A673 (cell line): ENCODE measurements at regions not wholly inside any gene's neighbourhood (a gene's known extent, or its start where the extent isn't known, plus 50 kb on each side); places are given as distances from the start of the nearest gene placed in this dataset.
A peak's percentile ranks its signal among the peaks of the same experiment; 100 is the strongest.

Experiments
- BruUV-seq: library from RNA; stranded (reverse); fragments of 400-500 nt; replicated peaks from 2 replicates; lab custom pipeline; 2021; lab: Mats Ljungman, UMichigan
- CTCF ChIA-PET: fragments of 300-600 bp; sonication (Branson Sonifier 250); formaldehyde crosslinking; loops from one replicate; lab custom pipeline; 2022; ENCODE audit warnings: antibody characterized with exemption; lab: Charles Lee
- POLR2A ChIA-PET: fragments of 300-600 bp; sonication (Branson Sonifier 250); formaldehyde crosslinking; loops from one replicate; lab custom pipeline; 2022; ENCODE audit warnings: antibody characterized with exemption; ENCODE audit not compliant: low non-redundant PET; lab: Charles Lee
- DNase-seq: peaks from one replicate; pipeline ENCODE4 v3.0.0-alpha.2; 2015; ENCODE audit warnings: low spot score
- H3K27ac ChIP-seq: fragments of 200-600 bp; sonication (generic); 2 replicates; pipeline ENCODE4 v1.5.1; 2016; ENCODE audit warnings: mixed run types, low read depth, mild to moderate bottlenecking, mixed read lengths, antibody characterized with exemption, low read length; ENCODE audit not compliant: poor library complexity, severe bottlenecking
- H3K27me3 ChIP-seq: fragments of 200-600 bp; sonication (generic); replicated peaks from 2 replicates; pipeline ENCODE4 v1.6.1; 2017; ENCODE audit warnings: mixed run types, low read depth, mild to moderate bottlenecking, mixed read lengths, antibody characterized with exemption, low read length; ENCODE audit not compliant: insufficient read depth, poor library complexity
- H3K36me3 ChIP-seq: fragments of 200-600 bp; sonication (generic); 2 replicates; pipeline ENCODE4 v1.6.1; 2016; ENCODE audit warnings: mixed run types, mild to moderate bottlenecking, mixed read lengths, antibody characterized with exemption, low read length; ENCODE audit not compliant: insufficient read depth, poor library complexity, severe bottlenecking
- H3K4me1 ChIP-seq: fragments of 200-600 bp; sonication (generic); 2 replicates; pipeline ENCODE4 v1.6.1; 2017; ENCODE audit warnings: mixed run types, mild to moderate bottlenecking, mixed read lengths, antibody characterized with exemption, low read length; ENCODE audit not compliant: insufficient read depth, poor library complexity, severe bottlenecking
- H3K4me3 ChIP-seq: fragments of 200-600 bp; sonication (generic); 2 replicates; pipeline ENCODE4 v1.5.1; 2016; ENCODE audit warnings: low read depth, mixed run types, mild to moderate bottlenecking, mixed read lengths, low read length; ENCODE audit not compliant: poor library complexity, severe bottlenecking
- H3K9me3 ChIP-seq: fragments of 200-600 bp; sonication (generic); 2 replicates; pipeline ENCODE4 v1.6.1; 2016; ENCODE audit warnings: mixed run types, low read depth, mild to moderate bottlenecking, mixed read lengths, antibody characterized with exemption, low read length; ENCODE audit not compliant: poor library complexity, severe bottlenecking
- EZH2 ChIP-seq: fragments of 200-600 bp; sonication (generic); IDR thresholded peaks from 2 replicates; pipeline ENCODE4 v1.6.1; 2017; ENCODE audit warnings: borderline replicate concordance, low read depth, mild to moderate bottlenecking, mixed read lengths, antibody characterized with exemption, low read length; ENCODE audit not compliant: poor library complexity, severe bottlenecking
- intact Hi-C: fragments of 100-400 bp; cut with micrococcal nuclease; formaldehyde crosslinking; loops from one replicate; pipeline ENCODE4 v1.10.0; 2022; ENCODE audit not compliant: unreplicated experiment
- TF ChIP-seq, protein P1 (sequence below): fragments of 300-800, 200-600 bp; sonication (generic); conservative IDR thresholded peaks from 2 replicates; pipeline ENCODE4 v1.5.1; 2017; ENCODE audit warnings: low read depth, mild to moderate bottlenecking, antibody characterized with exemption, low read length, moderate library complexity, mixed read lengths

DNA sequence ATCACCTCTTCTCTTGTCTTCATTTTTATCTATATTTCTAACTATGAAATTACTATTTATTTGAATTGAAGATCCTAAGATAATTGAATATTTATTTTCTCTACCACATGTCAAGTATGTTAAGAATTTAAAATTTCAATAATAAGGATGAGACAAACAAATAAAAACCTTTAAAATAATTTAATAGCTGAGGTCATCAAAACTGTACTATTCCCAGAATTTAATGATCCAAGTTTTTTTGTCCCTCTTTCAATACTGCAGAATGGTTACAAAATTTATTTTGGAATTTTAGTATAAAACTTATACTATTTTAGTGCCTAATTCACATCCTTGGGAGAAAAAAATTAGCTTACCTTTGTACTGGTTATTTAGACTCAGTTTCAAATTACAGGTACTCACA, 774.9 kb downstream of the ROBO2 start:
- intact Hi-C loops = no loop called here
- no peak for TF ChIP-seq EZH2
- TF ChIP-seq, protein P1, sequence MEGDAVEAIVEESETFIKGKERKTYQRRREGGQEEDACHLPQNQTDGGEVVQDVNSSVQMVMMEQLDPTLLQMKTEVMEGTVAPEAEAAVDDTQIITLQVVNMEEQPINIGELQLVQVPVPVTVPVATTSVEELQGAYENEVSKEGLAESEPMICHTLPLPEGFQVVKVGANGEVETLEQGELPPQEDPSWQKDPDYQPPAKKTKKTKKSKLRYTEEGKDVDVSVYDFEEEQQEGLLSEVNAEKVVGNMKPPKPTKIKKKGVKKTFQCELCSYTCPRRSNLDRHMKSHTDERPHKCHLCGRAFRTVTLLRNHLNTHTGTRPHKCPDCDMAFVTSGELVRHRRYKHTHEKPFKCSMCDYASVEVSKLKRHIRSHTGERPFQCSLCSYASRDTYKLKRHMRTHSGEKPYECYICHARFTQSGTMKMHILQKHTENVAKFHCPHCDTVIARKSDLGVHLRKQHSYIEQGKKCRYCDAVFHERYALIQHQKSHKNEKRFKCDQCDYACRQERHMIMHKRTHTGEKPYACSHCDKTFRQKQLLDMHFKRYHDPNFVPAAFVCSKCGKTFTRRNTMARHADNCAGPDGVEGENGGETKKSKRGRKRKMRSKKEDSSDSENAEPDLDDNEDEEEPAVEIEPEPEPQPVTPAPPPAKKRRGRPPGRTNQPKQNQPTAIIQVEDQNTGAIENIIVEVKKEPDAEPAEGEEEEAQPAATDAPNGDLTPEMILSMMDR = no peak
- H3K4me1 ChIP-seq = peaks cover 9% of the 10 kb centered on the region
- no peak for DNase-seq
- H3K4me3 ChIP-seq = no peak overlapping the region
- ChIA-PET CTCF (no interaction called here), POLR2A (no interaction called here)
- no peaks in the 10 kb centered on the region for H3K27me3 ChIP-seq
- BruUV-seq = no TSS peak
- H3K9me3 ChIP-seq = no peaks in the 10 kb centered on the region
- no peaks in the 10 kb centered on the region for H3K36me3 ChIP-seq
- H3K27ac ChIP-seq = no peak overlapping the region

GRCh38 chr3:77815467-77815866, 775.6 kb downstream of the ROBO2 start:
- intact Hi-C loops = no loop called here
- no peak for TF ChIP-seq EZH2
- TF ChIP-seq, protein P1 = peak; percentile 49
- peaks cover 9% of the 10 kb centered on the region for H3K4me1 ChIP-seq
- BruUV-seq = no TSS peak
- H3K36me3 ChIP-seq = no peaks in the 10 kb centered on the region
- H3K27me3 ChIP-seq = no peaks in the 10 kb centered on the region
- DNase-seq = peak; percentile 4
- POLR2A ChIA-PET = no interaction called here
- H3K27ac ChIP-seq = no peak overlapping the region
- H3K9me3 ChIP-seq = no peaks in the 10 kb centered on the region
- CTCF ChIA-PET = no interaction called here
- H3K4me3 ChIP-seq = no peak overlapping the region

GRCh38 chr3:77816366-77816765, 776.5 kb downstream of the ROBO2 start:
- DNase-seq = no peak
- no peaks in the 10 kb centered on the region for H3K9me3 ChIP-seq
- H3K4me3 ChIP-seq = no peak overlapping the region
- no TSS peak for BruUV-seq
- H3K27me3 ChIP-seq = no peaks in the 10 kb centered on the region
- POLR2A ChIA-PET = no interaction called here
- intact Hi-C loops = no loop called here
- peaks cover 9% of the 10 kb centered on the region for H3K4me1 ChIP-seq
- CTCF ChIA-PET = no interaction called here
- H3K36me3 ChIP-seq = no peaks in the 10 kb centered on the region
- no peak overlapping the region for H3K27ac ChIP-seq
- no peak for TF ChIP-seq EZH2
- TF ChIP-seq, protein P1 = no peak
